ENCODE measurements at regions not wholly inside any gene's neighbourhood (a gene's known extent, or its start where the extent isn't known, plus 50 kb on each side); places are given as distances from the start of the nearest gene placed in this dataset.

DNA sequence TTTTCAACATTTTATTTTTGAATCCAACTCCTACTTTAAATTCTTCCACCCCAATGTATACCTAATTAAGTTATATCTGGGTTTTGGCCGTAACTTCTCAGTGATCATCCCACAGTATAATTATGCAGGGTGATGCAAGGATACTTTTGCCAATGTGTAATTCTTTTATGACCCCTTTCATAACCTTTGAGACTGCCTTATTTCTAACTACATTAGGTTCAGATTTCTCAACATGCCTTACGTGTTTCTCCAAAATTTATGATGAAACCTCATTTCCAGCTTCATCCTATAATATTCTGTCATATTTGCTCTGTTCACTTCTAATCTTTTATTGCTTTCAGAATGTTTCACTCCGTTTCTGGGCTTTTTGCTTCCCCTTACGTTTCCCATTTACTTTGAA lies 1229.6 kb upstream of the ALCAM start:
- TF ChIP-seq EZH2 (IDR thresholded peaks at IDR 0.05; ENCODE audit: low read length): no peak
- TF ChIP-seq, protein P1, sequence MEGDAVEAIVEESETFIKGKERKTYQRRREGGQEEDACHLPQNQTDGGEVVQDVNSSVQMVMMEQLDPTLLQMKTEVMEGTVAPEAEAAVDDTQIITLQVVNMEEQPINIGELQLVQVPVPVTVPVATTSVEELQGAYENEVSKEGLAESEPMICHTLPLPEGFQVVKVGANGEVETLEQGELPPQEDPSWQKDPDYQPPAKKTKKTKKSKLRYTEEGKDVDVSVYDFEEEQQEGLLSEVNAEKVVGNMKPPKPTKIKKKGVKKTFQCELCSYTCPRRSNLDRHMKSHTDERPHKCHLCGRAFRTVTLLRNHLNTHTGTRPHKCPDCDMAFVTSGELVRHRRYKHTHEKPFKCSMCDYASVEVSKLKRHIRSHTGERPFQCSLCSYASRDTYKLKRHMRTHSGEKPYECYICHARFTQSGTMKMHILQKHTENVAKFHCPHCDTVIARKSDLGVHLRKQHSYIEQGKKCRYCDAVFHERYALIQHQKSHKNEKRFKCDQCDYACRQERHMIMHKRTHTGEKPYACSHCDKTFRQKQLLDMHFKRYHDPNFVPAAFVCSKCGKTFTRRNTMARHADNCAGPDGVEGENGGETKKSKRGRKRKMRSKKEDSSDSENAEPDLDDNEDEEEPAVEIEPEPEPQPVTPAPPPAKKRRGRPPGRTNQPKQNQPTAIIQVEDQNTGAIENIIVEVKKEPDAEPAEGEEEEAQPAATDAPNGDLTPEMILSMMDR (optimal IDR thresholded peaks at IDR 0.05 in 1 of 3, IDR thresholded peaks at IDR 0.05 in 1 of 3, conservative IDR thresholded peaks at IDR 0.05 in 1 of 3; ENCODE audit: extremely low read depth in 1 of 3, insufficient read depth in 2 of 3, low read length in 3 of 3): no peak
